Right ventricle myocardium inferior (tissue), 1 donor: ENCODE measurements at regions not wholly inside any gene's neighbourhood (a gene's known extent, or its start where the extent isn't known, plus 50 kb on each side); places are given as distances from the start of the nearest gene placed in this dataset.
"Not testable (repeated sequence)": the region's sequence is repeated elsewhere in the genome, so short reads cannot be mapped to it uniquely, and the experiment has no call there.

ENCODE experiments used
- ATAC-seq: fragments of 200-7000 bp; cut with Tn5 transposase; one replicate; pipeline ENCODE4 v1.9.1; 2020; ENCODE audit warnings: mild to moderate bottlenecking, moderate library complexity
- DNase-seq: peaks from one replicate; pipeline ENCODE4 v3.0.0; 2021; ENCODE audit errors: missing footprints
- intact Hi-C: fragments of 100-400 bp; cut with DNase I; formaldehyde crosslinking; loops from one replicate; pipeline ENCODE4 v1.11.0; 2022
- donor health status: DM: no; HTN: yes; CAD: no; lungs with severe emphysema.

DNA sequence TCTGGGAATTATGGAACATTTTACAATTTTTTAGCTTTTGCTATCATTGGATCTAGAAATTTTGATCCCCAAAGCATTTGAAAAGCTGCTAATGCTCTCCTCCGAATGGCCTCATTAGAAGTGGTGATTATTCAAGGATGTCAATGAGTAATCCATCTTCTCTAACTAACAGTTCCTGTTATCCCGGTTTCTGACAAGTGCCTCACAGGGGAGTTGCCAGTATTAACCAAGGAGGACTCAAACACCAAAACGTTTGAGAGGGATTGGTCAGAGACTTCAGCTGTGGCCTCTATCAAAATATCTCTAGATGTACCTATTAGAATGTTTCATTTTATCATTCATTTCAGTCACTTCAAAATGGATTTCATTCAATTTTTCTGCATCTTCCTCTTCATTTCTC, 208.3 kb upstream of the ITGA1 start:
- intact Hi-C loops, result no loop called here
- DNase-seq (no peak), ATAC-seq (no peak)

DNA sequence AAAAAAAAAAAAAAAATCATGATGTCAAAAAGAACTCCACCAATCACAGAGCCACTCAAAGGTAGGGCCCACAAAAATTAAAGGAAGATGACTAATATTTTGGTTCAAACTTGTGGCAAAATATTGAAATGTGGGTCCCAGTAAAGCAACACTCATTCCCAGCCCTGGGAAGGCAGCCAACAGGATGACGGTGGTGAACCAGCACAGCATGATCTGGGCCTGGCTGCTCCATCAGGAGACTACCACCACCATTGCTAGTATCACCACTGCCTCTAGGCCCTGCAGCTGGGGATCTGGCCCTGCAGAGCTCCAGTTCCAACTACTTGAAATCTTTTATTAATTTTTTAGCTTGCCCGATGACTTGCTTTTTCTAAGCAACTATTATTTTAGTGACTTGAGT, 206.8 kb upstream of the ITGA1 start:
- ATAC-seq (no peak), DNase-seq (peak; percentile 18)
- intact Hi-C loops, result no loop called here

- intact Hi-C loops, result no loop called here
- DNase-seq (no peak), ATAC-seq (no peak)
Observed at GRCh38 chr5:52582313-52582712, 205.4 kb upstream of the ITGA1 start.

DNA sequence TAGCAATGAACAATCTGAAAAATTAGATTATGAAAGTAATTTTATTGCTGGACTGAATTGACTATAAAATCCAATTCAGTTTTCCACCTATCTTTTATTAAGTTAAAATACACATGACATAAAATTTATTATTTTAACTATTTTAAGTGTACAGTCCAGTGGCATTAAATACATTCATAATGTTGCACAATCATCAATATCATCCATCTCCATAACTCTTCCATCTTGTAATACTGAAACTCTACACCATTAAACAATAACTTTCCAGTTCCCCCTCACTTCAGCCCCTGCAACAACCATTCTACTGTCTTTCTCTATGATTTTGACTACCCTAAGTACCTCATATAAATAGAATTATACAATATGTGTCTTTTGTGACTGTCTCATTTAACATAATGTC, 200.6 kb upstream of the ITGA1 start:
- intact Hi-C loops, result no loop called here
- DNase-seq (no peak), ATAC-seq (no peak)

GRCh38 chr5:52597625-52598024, 190.1 kb upstream of the ITGA1 start:
- ATAC-seq (no peak), DNase-seq (no peak)
- intact Hi-C loops, result no loop called here

GRCh38 chr5:52598968-52599367, 188.7 kb upstream of the ITGA1 start:
- ATAC-seq (no peak), DNase-seq (no peak)
- intact Hi-C loops, result no loop called here

GRCh38 chr5:52603778-52604554, 183.8 kb upstream of the ITGA1 start:
- ATAC-seq (no peak), DNase-seq (no peak)
- intact Hi-C loops, result no loop called here

GRCh38 chr5:52605317-52606313, 182.1 kb upstream of the ITGA1 start:
- ATAC-seq (no peak), DNase-seq (no peak)
- intact Hi-C loops, result no loop called here

DNA sequence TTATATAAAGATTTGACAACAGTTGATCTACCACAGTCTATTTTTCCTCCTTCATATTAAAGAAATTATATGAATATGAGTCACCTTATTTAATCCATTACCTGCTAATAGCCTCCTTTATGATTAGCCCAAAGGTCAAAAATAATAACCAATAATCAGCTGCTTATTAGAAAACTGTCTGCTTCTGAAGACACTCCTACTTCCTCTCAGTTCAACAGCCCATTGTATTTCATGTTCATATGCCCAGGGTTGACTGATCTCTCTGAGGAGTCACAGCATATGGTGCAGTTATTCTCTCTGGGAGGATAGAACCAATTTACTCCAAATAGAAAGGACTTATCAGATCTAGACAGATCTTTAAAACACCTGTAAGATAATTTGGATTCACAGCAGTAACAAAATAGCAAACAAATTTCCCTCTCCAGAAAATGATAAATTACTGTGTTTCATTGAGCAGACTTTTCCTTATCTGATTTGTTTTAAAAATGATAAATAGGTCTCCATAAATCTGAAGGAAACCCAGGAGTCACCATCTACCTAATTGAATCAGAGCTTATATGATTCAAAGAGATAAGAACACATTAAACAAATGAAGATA, 180.4 kb upstream of the ITGA1 start:
- DNase-seq (no peak), ATAC-seq (no peak)
- intact Hi-C loops, result no loop called here

- no peak for DNase-seq
- ATAC-seq, result no peak
- intact Hi-C loops, result no loop called here
Observed at GRCh38 chr5:52620315-52620714, 167.4 kb upstream of the ITGA1 start.

GRCh38 chr5:52623291-52623690, 164.4 kb upstream of the ITGA1 start:
- intact Hi-C loops, result no loop called here
- no peak for ATAC-seq
- DNase-seq, result no peak

- intact Hi-C loops, result no loop called here
- no peak for DNase-seq
- ATAC-seq, result no peak
Observed at GRCh38 chr5:52624291-52624690, 163.4 kb upstream of the ITGA1 start.

DNA sequence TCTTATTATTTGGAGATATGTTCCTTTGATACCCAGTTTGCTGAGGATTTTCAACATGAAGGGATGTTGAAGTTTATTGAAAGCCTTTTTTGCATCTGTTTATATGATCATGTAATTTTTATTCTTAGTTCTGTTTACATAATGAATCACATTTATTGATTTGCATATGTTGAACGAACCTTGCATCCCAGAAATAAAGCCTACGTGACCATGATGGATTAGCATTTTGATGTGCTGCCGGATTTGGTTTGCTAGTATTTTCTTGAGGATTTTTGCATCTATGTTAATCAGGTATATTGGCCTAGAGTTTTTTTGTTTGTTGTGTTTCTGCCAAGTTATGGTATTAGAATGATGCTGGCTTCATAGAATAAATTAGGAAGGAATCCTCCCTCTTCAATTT, 161.4 kb upstream of the ITGA1 start:
- DNase-seq, result no peak
- ATAC-seq, result no peak
- intact Hi-C loops, result no loop called here

DNA sequence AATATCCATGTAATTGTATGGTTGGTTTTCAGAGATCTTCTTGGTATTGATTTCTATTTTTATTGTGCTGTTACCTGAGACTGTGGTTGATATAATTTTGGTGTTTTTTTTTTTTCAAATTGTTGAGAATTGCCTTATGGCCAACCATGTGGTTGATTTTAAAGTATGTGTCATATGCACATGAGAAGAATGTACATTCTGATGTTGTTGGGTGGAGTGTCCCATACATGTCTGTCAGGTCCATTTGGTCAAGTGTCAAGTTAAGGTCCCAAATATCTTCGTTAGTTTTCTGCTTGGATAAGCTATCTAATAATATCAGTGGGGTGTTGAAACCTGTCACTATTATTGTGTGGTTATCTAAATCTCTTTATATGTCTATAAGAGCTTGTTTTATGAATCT, 160.0 kb upstream of the ITGA1 start:
- ATAC-seq, result no peak

GRCh38 chr5:52632281-52632680, 155.4 kb upstream of the ITGA1 start:
- ATAC-seq, result no peak
- intact Hi-C loops, result no loop called here
- no peak for DNase-seq

More for the DNA sequence above, 160.0 kb upstream of the ITGA1 start:
- intact Hi-C loops, result no loop called here
- no peak for DNase-seq

DNA sequence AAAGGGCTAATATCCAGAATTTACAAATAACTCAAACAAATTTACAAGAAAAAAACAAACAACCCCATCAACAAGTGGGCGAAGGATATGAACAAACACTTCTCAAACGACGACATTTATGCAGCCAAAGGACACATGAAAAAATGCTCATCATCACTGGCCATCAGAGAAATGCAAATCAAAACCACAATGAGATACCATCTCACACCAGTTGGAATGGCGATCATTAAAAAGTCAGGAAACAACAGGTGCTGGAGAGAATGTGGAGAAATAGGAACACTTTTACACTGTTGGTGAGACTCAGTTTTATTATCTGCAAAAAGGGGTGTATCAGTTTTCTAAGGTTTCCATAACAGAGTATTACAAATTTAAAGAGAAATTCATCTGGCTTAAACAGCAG, 153.5 kb upstream of the ITGA1 start:
- intact Hi-C loops, DNase-seq, ATAC-seq: not testable (repeated sequence)

GRCh38 chr5:52638732-52639131, 149.0 kb upstream of the ITGA1 start:
- ATAC-seq (no peak), DNase-seq (no peak)
- intact Hi-C loops, result no loop called here

GRCh38 chr5:52648726-52649125, 139.0 kb upstream of the ITGA1 start:
- no peak for ATAC-seq
- intact Hi-C loops, result no loop called here
- DNase-seq, result no peak

- no peak for DNase-seq
- intact Hi-C loops, result no loop called here
- no peak for ATAC-seq
Observed at GRCh38 chr5:52655163-52655562, 132.6 kb upstream of the ITGA1 start.
